ENCODE measurements at regions not wholly inside any gene's neighbourhood (a gene's known extent, or its start where the extent isn't known, plus 50 kb on each side); places are given as distances from the start of the nearest gene placed in this dataset.

GRCh38 chr15:46110755-46111154, 475.9 kb downstream of the SQOR start:
- no peak for DNase-seq (ENCODE audit: low spot score)

- DNase-seq (ENCODE audit: low spot score), result no peak
These were observed 476.9 kb downstream of the SQOR start for GRCh38 chr15:46111730-46112129.

GRCh38 chr15:46117071-46117470, 482.2 kb downstream of the SQOR start:
- no peak for DNase-seq (ENCODE audit: low spot score)

GRCh38 chr15:46120713-46121112, 485.9 kb downstream of the SQOR start:
- DNase-seq (ENCODE audit: low spot score), result no peak

GRCh38 chr15:46121441-46121840, 486.6 kb downstream of the SQOR start:
- no peak for DNase-seq (ENCODE audit: low spot score)

- no peak for DNase-seq (ENCODE audit: low spot score)
These were observed 491.8 kb downstream of the SQOR start for GRCh38 chr15:46126581-46126980.

GRCh38 chr15:46127361-46127874, 492.6 kb downstream of the SQOR start:
- no peak for DNase-seq (ENCODE audit: low spot score)

- DNase-seq (ENCODE audit: low spot score), result no peak
These were observed 494.3 kb downstream of the SQOR start for GRCh38 chr15:46129145-46129544.

- DNase-seq (ENCODE audit: low spot score), result no peak
These were observed 497.0 kb downstream of the SQOR start for GRCh38 chr15:46131876-46132275.

GRCh38 chr15:46137443-46137842, 502.6 kb downstream of the SQOR start:
- DNase-seq (ENCODE audit: low spot score), result no peak

GRCh38 chr15:46146002-46146401, 511.2 kb downstream of the SQOR start:
- no peak for DNase-seq (ENCODE audit: low spot score)

- DNase-seq (ENCODE audit: low spot score), result no peak
These were observed 512.1 kb downstream of the SQOR start for GRCh38 chr15:46146915-46147314.

GRCh38 chr15:46151786-46152185, 517.0 kb downstream of the SQOR start:
- no peak for DNase-seq (ENCODE audit: low spot score)

GRCh38 chr15:46166750-46167149, 531.9 kb downstream of the SQOR start:
- DNase-seq (ENCODE audit: low spot score), result no peak

GRCh38 chr15:46170326-46170725, 535.5 kb downstream of the SQOR start:
- DNase-seq (ENCODE audit: low spot score), result no peak

GRCh38 chr15:46174122-46174521, 539.3 kb downstream of the SQOR start:
- DNase-seq (ENCODE audit: low spot score), result no peak

GRCh38 chr15:46177219-46177618, 542.4 kb downstream of the SQOR start:
- DNase-seq (ENCODE audit: low spot score), result no peak

- DNase-seq (ENCODE audit: low spot score), result no peak
These were observed 543.3 kb downstream of the SQOR start for GRCh38 chr15:46178138-46178537.

- DNase-seq (ENCODE audit: low spot score), result no peak
These were observed 572.5 kb downstream of the SQOR start for GRCh38 chr15:46207341-46207740.

GRCh38 chr15:46213551-46213950, 578.7 kb downstream of the SQOR start:
- no peak for DNase-seq (ENCODE audit: low spot score)

- no peak for DNase-seq (ENCODE audit: low spot score)
These were observed 588.0 kb downstream of the SQOR start for GRCh38 chr15:46222826-46223225.

- no peak for DNase-seq (ENCODE audit: low spot score)
These were observed 594.4 kb downstream of the SQOR start for GRCh38 chr15:46229263-46229662.

GRCh38 chr15:46231786-46232185, 597.0 kb downstream of the SQOR start:
- DNase-seq (ENCODE audit: low spot score), result no peak

- DNase-seq (ENCODE audit: low spot score), result no peak
These were observed 597.6 kb downstream of the SQOR start for GRCh38 chr15:46232471-46232870.

- no peak for DNase-seq (ENCODE audit: low spot score)
These were observed 608.1 kb downstream of the SQOR start for GRCh38 chr15:46242935-46243334.

All from activated CD4-positive, alpha-beta T cell treated with anti-CD3 and anti-CD28 coated beads, Interleukin-2, Interleukin-4, amounts not matched to agents 100 ng/mL and 50 ng/mL, durations not matched to agents 16 hours and 8 hours (primary cell).